ENCODE measurements at regions not wholly inside any gene's neighbourhood (a gene's known extent, or its start where the extent isn't known, plus 50 kb on each side); places are given as distances from the start of the nearest gene placed in this dataset.
A peak's percentile ranks its signal among the peaks of the same experiment; 100 is the strongest.

DNA sequence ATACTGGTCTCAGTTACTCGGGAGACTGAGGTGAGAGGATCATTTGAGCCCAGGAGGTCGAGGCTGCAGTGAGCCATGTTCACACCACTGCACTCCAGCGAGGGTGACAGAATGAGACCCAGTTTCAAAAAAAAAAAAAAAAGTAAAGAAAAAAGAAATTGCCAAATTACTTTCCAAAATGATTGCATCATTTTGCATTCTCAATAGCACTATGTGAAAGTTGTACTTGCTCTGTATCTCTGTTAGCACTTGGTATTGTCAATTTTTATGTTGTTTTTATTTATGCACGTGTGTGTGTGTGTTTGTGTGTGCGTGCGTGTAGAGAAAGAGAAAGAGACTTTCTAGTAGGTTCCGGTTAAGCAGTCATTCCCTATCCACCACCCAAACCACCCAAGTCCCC lies 328.4 kb downstream of the RAB3C start:
- DNase-seq = no peak

DNA sequence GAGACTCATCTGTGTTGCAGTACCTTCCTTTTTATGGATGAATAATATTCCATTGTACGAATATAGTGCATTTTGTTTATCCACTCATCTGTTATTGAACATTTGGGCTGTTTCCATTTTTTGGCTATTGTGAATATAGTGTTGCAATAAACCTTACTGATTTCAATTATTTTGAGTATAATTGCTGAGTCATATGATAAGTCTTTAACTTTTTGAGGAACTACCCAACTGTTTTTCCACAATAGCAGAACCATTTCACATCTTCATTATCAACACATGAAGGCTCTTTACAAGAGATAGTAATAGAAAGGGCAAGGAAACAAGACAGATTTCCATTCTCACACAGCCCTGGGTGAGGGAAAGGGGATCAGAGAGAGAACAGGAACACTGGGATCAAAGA lies 329.2 kb downstream of the RAB3C start:
- DNase-seq = no peak

DNA sequence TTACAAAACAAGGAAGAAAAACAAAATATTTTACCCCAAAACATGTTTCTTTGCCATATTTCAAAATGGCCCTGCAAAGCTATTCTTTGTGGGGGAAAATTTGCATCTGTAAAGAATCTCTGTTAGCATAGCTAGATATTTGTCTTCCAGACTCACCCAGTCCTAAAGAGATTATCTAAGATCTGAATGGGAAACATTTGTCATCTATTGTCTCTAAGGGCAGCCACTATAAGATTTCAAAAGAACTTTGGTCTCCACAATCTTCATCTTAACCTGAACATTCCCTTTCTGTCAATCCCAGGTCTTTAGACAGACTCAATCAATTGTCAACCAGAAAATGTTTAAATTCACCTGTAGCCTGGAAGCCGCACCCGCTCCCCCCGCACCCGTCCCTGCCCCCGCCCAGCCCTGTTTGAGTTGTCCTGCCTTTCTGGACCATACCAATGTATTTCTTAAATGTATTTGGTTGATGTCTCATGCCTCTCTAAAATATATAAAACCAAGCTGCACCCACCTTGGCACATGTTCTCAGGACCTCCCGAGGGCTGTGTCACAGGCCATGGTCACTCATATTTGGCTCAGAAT lies 330.6 kb downstream of the RAB3C start:
- no peak for DNase-seq

DNA sequence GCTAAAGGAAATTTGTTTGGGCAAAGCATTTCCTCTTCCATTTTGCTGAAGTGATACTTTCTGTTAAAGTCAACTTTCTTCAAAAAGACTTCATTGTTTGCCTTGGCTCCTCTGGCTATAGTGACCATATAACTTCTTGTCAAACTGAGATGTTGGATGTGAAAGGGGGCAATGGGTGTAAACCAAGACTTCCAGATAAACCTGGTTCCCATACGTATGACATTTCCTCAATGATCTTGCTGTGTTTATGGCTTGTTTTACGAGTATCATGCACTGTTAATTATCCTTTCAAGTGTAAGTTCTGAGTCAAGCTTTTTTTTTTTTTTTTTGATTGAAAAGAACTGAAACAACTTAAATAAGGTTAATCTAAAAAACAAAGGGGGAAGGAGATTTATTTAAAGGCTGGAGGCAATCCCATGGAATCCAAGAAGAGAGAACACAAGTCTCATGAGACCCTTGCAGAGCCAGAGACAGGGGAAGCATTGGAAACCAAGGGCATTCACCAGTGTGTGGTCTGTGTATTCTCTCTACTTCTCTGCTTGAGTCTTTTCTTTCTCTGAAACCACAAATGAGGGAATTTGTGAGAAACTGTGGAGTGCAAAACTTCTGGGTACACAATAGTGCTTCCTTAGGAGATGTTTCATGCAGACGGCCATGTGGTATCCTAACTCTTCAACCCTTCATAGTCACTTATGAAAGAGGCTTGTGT lies 335.3 kb downstream of the RAB3C start:
- peak; percentile 46 for DNase-seq

Data from renal pelvis (tissue), 1 donor.